GM18505 (cell line): ENCODE measurements at regions not wholly inside any gene's neighbourhood (a gene's known extent, or its start where the extent isn't known, plus 50 kb on each side); places are given as distances from the start of the nearest gene placed in this dataset.

Experiments used
- ATAC-seq: cut with Tn5 transposase; IDR thresholded peaks from one replicate; pipeline ENCODE4 v1.9.1; 2021; ENCODE audit not compliant: unreplicated experiment
- POLR2A ChIP-seq: IDR thresholded peaks from 4 replicates; pipeline ENCODE4 v1.6.1; 2011; ENCODE audit warnings: borderline replicate concordance; ENCODE audit not compliant: insufficient read depth, insufficient read length; ENCODE audit errors: extremely low read depth

DNA sequence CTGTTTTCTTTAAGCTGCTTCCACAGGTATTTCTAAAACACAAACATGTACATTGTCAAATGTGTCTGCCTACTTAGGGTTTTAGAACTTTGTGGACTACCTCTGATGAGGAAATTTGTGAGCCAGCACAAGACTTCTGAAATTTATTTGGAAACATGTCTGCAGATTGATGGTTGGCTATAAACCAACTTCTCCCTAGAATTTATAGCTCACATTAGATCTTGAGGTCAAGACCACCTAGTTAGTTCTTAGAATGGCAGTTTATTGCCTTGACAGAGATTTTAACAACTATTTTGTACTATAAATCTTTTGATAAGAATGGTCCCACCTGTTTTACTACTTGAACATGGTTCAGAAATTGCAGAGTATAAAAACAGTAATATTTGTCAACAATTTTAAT, 72.7 kb upstream of the AADAT start:
- ATAC-seq: no peak
- no peak for TF ChIP-seq POLR2A

DNA sequence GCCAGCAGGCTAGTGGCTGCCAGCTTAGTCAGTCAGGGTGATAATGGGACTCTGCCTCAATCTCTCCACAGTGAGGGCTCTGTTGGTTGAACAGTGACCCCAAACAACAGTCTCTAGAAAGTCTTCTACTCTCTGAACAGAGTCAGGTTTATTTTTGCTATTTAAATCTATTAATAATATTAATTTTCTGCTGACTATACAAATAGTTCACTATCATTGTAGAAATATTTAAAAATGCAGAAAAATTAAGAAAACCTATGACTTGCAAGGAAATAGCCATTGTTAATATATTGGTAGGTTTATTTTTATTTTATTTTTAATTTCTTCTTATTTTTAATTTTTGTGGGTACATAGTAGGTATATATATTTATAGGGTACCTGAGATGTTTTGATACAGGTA, 67.9 kb upstream of the AADAT start:
- ATAC-seq: no peak

DNA sequence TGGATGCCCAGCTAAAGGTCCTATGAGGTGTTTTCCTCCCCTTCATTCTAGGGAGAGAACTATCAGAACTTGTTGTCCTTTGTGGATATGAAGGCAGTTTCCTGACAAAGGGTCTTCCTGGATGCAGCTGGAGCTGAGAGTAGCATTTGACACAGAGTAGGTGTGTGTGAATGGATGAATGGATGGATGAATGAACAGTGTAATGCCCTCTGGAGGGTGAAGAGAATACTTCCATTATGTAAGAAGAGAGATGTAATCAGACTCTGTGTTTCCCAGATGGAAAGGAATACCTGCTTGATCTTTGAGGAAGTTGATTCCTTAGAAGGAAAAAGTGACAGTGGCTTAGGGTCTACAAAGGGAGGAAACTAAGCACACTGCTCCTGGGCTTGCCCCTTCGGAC, 55.4 kb upstream of the AADAT start:
- ATAC-seq: no peak
- TF ChIP-seq POLR2A: no peak

More for the DNA sequence above, 67.9 kb upstream of the AADAT start:
- TF ChIP-seq POLR2A: no peak

- no peak for ATAC-seq
- TF ChIP-seq POLR2A: no peak
These were observed 50.0 kb upstream of the AADAT start for GRCh38 chr4:170139764-170140163.
